Psoas muscle (tissue), 7 donors: ENCODE measurements at regions not wholly inside any gene's neighbourhood (a gene's known extent, or its start where the extent isn't known, plus 50 kb on each side); places are given as distances from the start of the nearest gene placed in this dataset.

Experiments used
- ATAC-seq, 4 donors: fragments of 200-7000 bp; cut with Tn5 transposase; one replicate each; pipeline ENCODE4 v1.9.1; 2020; ENCODE audit warnings: moderate library complexity in 3 of 4, mild to moderate bottlenecking in 2 of 4
- DNase-seq, 2 donors: peaks; one replicate each; pipeline ENCODE4 v3.0.0-alpha.2; 2020
- H3K27ac ChIP-seq: fragments of 200-600 bp; one replicate; pipeline ENCODE4 v1.8.0; 2022
- H3K27me3 ChIP-seq, 3 donors: fragments of 200-600 bp in 1 of 3; one replicate each; pipeline versions ENCODE4 v1.6.1 to v1.8.0; 2013 to 2022; ENCODE audit warnings: low read length in 2 of 3, mild to moderate bottlenecking in 2 of 3, moderate library complexity in 1 of 3; ENCODE audit not compliant: insufficient read depth in 3 of 3
- H3K36me3 ChIP-seq, 2 donors: fragments of 200-600 bp in 1 of 2; one replicate each; pipeline versions ENCODE4 v1.6.1 to v1.8.0; 2013 to 2022; ENCODE audit warnings: low read depth in 1 of 2, mild to moderate bottlenecking in 1 of 2, moderate library complexity in 1 of 2; ENCODE audit not compliant: insufficient read depth in 1 of 2
- H3K4me1 ChIP-seq: fragments of 200-600 bp; one replicate; pipeline ENCODE4 v1.8.0; 2022
- H3K4me3 ChIP-seq: fragments of 200-600 bp; one replicate; pipeline ENCODE4 v1.8.0; 2022; ENCODE audit warnings: mild to moderate bottlenecking
- H3K9me3 ChIP-seq: fragments of 200-600 bp; one replicate; pipeline ENCODE4 v1.8.0; 2022
- CTCF ChIP-seq: fragments of 200-600 bp; IDR thresholded peaks from one replicate; pipeline ENCODE4 v1.8.0; 2022; ENCODE audit warnings: antibody characterized with exemption
- WGBS, 3 donors: extraction: QIAGEN DNeasy Blood & Tissue Kit; methylation state at CpG; one replicate each; pipeline versions ENCODE4 v1.1.6 to v1.1.7; 2013; 5-methylcytosine and 5-hydroxymethylcytosine counted together
- intact Hi-C, 2 donors: fragments of 100-400 bp; cut with DNase I; formaldehyde crosslinking; loops; one replicate each; pipeline versions ENCODE4 v1.11.0 to v1.14.2; 2022
- donor health status: healthy with polysubstance abuse.
- donor health status: DM: no; HTN: no; CAD: no; lungs with moderate emphysema.
- donor health status: Bipolar disorder and iron deficiency.
- donor health status: healthy.
- donor health status: DM: yes; HTN: yes; CAD: no.
- donor health status: DM: no; HTN: no; CAD: no.
- donor health status: DM: yes; HTN: yes; CAD: no.

DNA sequence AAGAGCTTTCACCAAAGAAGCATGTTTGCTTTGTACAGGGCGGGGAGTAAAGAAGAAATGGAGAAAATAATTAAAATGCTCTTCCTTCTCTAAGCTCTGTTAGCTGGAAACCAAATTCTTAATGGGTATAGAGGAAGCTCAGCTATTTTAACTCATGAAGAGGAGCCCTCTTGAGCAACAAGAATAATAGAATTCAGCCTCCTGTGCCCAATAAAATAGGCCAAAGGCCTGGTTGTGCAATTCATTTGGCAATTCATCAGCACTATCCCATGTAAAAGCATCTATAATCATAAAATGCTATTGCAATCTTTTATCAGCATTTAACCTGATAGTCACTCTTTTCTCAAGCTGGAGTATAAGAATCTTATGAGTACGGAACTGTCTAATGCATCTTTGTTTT is 133.6 kb upstream of the CDH6 start:
- H3K27me3 ChIP-seq, result no peaks in the 10 kb centered on the region
- no peak for ATAC-seq

GRCh38 chr5:31054453-31054852 is 139.0 kb upstream of the CDH6 start:
- H3K4me3 ChIP-seq, result no peak overlapping the region
- intact Hi-C loops, result no loop called here
- H3K27ac ChIP-seq, result no peak overlapping the region
- no peaks in the 10 kb centered on the region for H3K27me3 ChIP-seq
- no peak for TF ChIP-seq CTCF
- no peaks in the 10 kb centered on the region for H3K9me3 ChIP-seq
- no peak for DNase-seq
- H3K4me1 ChIP-seq, result no peaks in the 10 kb centered on the region
- no peaks in the 10 kb centered on the region for H3K36me3 ChIP-seq
- 50 to 60% (median 58%) methylated on average over 4 of the region's 4 CpGs for WGBS, 3 donors
- no peak for ATAC-seq

More for the DNA sequence above, 133.6 kb upstream of the CDH6 start:
- H3K4me1 ChIP-seq, result no peaks in the 10 kb centered on the region
- no peaks in the 10 kb centered on the region for H3K9me3 ChIP-seq
- no peak for TF ChIP-seq CTCF
- WGBS, 3 donors, result 75 to 79% (median 76%) methylated on average over 2 of the region's 2 CpGs
- DNase-seq, result no peak
- no peak overlapping the region for H3K27ac ChIP-seq
- H3K36me3 ChIP-seq, result no peaks in the 10 kb centered on the region
- no peak overlapping the region for H3K4me3 ChIP-seq
- intact Hi-C loops, result no loop called here

DNA sequence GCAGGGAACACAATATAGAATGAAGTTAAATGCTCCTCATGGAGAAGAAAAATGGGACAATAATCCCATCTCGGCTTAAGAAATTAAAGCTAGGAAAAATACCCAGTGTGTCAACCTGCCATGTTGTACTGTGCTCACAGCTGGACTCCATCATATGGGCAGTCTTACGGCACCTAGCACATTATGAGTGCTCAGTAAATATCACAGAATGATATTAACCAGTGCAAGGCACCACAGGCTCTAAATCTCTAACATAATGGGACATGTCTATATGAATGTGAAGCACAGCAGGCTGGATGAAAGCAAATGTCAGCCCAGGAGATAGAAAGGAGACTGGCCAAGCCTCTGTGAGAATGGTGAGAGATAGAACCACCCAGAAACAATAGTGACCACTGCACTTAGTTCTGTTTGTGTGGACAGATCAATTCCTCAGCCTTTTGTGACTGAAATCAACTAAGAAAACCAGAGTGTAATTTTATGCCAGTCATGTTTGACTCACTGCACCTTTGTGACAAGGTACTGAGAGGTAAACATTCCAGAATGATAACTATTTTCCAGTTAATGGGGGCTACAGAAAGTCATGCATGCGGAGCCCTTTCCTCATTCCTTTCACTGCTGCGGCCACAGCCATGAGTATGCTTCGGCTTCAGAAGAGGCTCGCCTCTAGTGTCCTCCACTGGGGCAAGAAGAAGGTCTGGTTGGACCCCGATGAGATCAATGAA is 140.4 kb upstream of the CDH6 start:
- Histone ChIP-seq H3K9me3 (no peaks in the 10 kb centered on the region), H3K4me3 (no peak overlapping the region), H3K27me3 (no peaks in the 10 kb centered on the region), H3K36me3 (no peaks in the 10 kb centered on the region), H3K27ac (no peak overlapping the region), H3K4me1 (no peaks in the 10 kb centered on the region)
- TF ChIP-seq CTCF, result no peak
- intact Hi-C loops, result no loop called here
- ATAC-seq (no peak), DNase-seq (no peak)
- 84 to 89% (median 87%) methylated on average over 7 of the region's 7 CpGs for WGBS, 3 donors

DNA sequence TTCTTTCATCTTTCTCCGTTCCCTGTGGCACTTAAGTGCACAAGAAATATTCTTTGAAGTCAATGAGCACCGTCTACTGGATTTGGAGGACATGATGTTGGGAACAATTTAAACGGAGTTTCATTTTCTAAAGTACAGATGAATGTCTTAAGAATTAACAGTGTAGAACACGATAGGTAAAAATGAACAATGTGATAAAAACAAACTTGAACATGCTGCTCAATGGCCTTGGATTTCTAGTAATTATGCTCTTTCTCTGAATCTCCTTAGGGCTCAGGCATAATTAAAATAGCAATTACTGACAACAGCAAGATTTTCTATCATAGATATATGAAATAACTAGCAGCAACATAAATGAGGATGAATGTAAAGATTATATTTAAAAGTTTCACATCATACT is 142.2 kb upstream of the CDH6 start:
- H3K27ac ChIP-seq, result no peak overlapping the region
- intact Hi-C loops, result no loop called here
- no peaks in the 10 kb centered on the region for H3K9me3 ChIP-seq
- H3K4me1 ChIP-seq, result no peaks in the 10 kb centered on the region
- H3K27me3 ChIP-seq, result no peaks in the 10 kb centered on the region
- no peak overlapping the region for H3K4me3 ChIP-seq
- DNase-seq (no peak), ATAC-seq (no peak)
- H3K36me3 ChIP-seq, result no peaks in the 10 kb centered on the region
- TF ChIP-seq CTCF, result no peak
- WGBS, 3 donors, result 69 to 76% (median 71%) methylated on average over 4 of the region's 4 CpGs
